NCI-H1930 (cell line): ENCODE measurements at regions not wholly inside any gene's neighbourhood (a gene's known extent, or its start where the extent isn't known, plus 50 kb on each side); places are given as distances from the start of the nearest gene placed in this dataset.

Source experiments
- DNase-seq, 2 experiments: peaks; one replicate each; lab custom pipeline; 2025; lab: John Stamatoyannopoulos, UW

DNA sequence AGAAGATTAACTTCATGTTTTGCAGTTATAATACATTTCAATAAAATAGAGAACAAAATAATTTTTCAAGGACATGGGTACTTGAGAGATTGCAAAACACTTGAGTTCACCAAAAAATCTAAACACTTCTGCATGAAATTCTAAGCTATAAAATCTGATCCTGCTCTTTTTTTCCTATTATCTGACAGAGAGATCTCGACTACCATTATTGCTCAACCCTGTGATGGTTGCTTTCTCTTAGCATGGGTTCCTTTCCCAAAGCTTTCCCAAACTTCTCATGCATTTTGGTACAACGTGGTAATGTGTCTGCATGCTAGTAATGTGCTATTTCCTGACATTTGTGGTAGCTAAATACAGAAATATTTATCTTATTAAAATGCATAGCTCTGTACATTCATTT is 1243.1 kb upstream of the ADGRB3 start:
- DNase-seq, result no peak

DNA sequence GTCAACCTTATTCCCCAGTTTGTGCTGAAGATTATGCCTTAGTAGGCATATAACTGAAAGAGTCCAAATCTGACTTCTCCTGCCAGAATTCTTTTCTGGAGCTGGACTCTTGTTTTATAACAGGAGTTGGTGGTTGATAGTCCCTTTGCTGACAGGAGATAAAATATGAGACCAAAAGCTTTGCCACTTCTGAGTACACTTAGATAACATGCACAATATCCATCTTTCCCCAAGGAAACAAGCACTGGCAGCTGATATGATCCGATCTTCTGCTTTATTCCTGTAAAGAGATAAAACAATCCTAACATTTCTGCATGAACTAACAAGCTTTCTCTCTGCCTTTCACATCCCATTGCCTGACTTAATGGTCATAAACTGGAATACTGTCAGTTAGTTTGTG is 1265.4 kb upstream of the ADGRB3 start:
- DNase-seq, result no peak

DNA sequence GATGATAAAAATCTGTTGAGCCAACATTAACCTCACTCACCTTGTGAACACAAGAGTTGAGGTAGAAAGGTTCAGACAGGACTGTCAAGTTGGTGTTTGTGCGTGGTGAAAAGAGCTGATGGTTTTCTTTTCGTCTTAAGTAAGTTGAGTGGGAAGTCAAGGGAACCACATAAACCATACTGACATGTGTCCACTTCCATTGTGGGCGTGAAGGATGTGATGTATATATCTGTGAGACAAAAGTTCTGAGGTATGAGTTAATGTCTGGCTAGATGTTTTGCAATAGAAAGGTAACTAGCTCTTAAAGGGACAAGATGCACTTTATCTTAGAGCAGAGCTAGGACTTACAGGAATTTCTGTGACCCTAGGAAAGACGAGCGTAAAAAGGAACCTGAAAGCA is 1272.1 kb upstream of the ADGRB3 start:
- no peak for DNase-seq

DNA sequence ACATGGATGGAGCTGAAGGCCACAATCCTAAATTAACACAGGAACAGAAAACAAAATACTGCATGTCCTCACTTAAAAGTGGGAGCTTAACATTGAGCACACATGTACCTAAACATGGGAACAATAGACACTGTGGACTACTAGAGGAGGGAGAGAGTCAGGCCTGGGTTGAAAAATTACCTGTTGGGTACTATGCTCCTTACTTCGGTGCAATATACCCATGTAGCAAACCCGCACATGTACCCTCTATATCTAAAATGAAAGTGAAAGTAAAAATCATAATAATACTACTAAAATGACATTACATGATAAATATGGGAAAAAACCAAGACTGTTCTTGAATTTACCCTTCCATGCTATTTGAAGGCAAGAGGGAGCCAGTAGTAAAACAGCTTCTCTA is 1273.8 kb upstream of the ADGRB3 start:
- no peak for DNase-seq

DNA sequence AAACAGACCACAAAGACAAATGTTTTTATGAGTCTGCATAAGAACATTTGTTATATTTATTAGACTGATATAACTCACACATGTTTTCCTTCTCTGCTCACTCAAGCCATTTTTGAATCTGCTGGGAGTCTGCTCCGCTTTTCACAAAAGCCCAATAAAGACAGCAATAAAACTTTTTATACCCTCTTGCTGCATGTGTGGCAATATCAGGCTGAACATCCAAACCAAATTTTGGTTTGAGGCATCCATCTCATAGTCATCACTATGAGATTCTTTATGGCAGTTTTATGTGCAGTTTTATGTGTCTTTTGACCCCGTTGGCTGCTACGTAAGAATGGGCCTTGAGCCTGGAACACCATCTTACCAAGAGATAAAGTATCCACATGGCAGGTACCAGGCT is 1276.8 kb upstream of the ADGRB3 start:
- no peak for DNase-seq

DNA sequence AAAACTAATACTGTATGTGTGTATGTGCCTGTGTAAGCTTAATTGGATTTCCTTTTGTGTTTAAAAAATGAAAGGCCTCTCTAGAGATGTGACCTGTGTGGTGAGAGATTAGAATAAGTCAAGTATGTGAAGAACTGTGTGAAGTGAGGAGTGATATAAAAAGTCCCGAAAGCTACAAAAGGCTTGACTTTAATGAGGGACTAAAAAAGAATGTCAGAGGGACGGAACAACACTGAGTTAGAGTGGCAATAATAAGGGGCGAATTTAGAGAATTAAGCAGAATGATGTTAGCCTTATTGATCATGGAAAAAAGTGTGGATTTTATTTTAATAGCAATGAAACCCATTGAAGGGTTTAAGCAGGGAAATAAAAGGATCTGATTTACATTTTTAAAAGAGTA is 1281.2 kb upstream of the ADGRB3 start:
- no peak for DNase-seq

DNA sequence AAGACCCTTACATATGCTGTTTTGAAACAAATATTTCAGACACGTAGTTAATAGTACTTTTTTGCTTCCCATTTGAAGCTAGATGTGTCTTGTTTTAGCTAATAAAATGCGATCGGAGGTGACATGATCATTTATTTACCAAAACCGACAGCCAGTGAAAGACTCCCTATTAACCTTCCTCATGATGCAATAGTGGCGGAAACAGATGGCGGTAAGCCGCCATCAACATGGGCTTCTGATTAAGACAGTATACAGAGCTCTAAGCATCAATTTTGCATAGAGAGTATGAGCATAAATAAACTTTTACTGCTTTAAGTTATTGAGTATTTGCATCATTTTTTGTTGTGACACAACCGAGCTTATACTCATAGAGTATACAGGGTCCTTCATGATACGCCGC is 1282.4 kb upstream of the ADGRB3 start:
- DNase-seq, result no peak

DNA sequence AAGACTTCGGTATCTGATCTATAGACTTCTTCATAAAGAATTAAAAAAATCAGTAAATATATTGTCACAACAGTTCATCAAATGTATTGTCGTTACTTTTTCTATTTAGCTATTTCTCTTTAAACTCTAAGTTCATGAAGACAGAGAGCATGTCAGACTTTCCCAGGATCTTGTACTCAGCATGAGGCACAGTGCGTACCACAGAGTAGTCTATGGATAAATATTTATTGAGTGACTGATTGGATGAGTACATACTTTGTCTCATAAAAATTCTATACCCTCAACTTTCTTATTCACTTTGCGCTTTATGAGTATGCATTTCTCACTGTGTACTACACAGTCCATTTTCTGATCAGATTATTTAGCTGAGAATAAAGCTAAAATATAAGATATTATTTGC is 1284.4 kb upstream of the ADGRB3 start:
- no peak for DNase-seq

DNA sequence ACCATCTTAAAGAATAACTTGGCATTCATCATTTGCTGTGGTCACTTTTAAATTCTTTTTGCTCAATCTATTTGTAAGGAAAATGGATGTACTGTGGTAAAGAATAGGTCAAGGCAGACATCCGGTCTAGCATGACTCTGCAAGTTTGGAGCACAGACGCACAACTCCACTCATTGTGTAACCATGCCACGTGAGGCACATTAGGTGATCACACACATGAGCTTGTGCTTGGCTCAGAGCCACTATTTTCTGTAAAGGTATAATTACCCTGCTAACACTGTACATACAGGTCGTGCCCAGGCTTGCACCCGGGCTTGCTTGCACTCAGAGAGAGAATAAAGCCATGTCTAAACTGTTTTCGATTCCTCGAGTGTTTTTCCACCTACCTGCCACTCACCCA is 1289.1 kb upstream of the ADGRB3 start:
- no peak for DNase-seq

DNA sequence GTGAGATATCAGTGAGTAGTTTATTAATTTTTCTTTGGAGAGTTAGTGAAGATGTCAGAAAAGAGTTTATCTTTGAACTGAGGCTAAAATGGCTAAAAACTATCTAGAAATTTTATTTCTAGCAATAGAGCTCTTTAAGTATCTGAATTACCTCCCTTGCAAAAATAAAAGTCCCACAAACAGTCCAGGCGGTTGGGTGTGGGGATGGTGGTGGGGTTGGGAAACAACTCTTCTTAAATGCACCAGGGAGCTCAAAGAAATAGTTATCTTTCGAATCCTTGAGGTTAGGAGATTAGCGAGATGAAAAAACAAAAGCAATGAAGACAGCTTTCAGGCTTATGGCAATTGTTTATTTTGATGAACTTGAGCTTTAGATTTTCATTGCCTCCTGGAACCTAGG is 1299.1 kb upstream of the ADGRB3 start:
- DNase-seq, result no peak

DNA sequence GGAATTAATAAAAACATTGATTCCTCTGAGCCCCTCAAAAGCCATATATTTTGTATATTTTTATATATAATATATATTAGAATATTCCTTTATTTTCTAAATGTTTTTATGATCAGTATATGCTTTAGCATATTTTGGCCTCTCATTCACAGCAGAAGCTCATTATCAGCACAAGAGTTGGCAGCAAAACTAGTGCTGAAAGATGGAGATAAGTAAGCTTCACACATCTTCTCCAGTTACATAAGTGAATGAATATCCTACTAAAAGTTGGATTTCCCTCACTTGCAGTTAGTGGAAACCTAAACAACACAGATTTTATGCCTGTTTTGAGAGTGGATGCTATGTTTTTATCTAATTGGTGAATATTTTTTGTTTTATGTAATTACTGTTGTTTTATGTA is 1303.8 kb upstream of the ADGRB3 start:
- no peak for DNase-seq

DNA sequence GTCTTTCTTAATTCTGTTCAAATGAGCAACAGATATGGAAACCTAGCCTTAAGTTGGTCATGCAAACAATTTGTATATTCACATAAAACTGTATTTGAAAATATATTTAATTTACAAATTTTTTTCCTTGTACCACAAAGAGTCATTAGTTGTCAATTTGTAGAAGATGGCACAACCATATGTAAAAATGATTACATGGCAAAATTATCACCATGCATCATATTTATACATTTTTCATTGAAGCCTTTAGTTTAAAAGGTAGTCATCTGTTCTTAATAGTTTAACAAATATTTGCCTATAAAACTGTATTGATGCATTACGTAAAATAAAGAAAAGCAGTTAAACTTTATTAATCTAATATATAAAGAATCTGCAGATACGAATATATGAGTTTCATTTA is 1306.8 kb upstream of the ADGRB3 start:
- no peak for DNase-seq

DNA sequence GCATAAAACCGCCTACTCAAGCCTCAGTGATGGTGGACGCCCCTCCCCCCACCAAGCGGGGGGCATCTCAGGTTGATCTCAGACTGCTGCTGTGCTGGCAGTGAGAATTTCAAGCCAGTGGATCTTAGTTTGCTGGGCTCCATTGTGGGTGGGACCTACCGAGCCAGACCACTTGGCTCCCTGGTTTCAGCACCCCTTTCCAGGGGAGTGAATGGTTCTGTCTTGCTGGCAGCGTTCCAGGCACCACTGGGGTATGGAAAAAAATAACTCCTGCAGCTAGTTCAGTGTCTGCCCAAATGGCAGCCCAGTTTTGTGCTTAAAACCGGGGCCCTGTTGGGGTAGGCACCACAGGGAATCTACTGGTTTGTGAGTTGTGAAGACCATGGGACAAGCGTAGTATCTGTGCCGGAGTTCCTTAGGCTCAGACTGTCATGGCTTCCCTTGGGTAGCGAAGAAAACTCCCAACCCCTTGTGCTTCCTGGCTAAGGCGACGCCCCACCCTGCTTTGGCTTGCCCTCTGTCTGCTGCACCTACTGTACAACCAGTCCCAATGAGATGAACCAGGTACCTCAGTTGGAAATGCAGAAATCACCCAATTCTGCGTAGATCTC is 1334.5 kb upstream of the ADGRB3 start:
- DNase-seq, result no peak

DNA sequence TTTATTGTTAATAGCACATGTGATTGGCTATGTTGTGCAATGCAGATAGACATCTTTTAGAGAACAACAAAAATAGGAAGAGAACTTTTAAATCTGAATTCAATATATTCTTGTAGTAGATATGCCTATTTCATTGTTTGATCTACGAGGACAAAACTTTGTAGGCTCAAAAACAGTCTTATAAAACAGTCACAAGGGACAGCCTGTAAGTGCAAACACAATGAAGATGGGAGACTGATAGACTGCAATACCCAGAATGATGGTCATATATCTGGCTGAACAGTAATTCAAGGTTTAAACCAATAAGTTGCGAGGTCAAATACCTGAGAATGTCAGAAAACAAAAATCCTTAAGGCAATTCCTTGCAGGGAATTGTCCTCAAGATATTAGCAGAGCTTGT is 1342.9 kb upstream of the ADGRB3 start:
- DNase-seq, result no peak

DNA sequence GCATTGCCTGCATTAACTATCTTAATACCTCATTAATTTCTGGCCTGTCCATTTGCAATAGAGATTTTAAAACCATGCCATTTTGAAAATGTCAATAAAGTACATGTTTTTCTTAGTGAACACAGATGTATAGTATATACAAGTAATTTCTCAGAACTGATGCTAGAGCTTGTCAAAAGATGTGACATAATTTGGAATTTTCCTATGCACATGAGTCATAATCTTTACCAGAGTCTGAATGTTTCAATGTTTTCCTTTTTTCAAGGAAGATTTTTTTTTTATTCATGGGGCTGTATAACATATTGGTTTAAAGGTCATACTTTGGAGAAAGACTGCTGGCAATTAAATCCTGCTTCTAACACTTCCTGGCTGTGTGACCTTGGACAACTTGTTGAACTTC is 1347.5 kb upstream of the ADGRB3 start:
- DNase-seq, result no peak

DNA sequence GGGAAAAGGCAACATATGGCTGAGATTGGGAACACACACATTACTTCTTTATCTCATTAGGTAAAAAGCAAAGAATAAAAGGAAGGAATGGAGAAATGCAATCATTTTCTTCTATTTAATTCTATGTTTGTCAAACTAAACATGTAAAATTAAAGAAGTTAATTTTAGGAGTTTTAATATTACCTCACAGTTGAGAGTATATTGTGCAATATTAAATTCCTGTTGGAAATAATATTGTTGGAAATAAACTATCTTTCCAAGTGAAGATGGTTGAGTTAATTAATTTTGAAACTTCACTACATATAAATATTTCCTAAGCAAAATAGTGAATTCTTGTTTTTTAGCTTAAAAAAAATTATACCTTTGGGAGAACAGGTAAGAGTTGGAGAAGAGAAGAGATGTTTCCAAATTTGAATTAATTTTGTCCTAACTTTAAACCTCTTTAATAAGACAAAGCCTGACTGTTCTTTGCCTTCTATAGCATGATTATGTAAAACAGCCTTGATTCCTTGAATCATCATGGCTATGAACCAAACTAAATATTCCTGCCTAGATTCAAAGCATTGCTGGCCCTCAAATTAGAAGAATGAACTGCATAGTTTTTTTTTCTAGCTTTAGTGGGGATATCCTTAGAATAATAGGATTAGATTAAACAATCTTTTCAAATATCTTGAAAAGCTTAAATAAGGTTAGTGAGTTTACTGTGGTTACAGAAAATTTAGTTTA is 1349.1 kb upstream of the ADGRB3 start:
- DNase-seq, result no peak

DNA sequence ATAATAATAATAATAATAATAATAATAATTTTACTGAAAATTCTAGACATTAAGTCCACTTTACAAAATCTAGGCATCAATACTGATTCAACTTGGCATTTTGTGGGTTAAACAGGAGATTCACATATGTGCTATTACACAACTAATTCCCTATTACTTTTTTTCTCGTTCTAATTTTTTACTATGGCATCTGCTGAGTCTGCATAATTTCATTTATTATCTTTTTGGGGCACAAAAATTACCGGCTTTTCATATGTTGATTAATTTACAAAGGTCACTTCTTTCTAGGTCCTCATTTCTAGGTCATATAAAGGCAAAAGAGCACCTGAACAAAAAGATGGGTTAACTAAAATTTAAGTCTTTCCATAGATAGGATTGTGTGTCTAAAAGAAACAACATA is 1357.8 kb upstream of the ADGRB3 start:
- DNase-seq, result no peak

DNA sequence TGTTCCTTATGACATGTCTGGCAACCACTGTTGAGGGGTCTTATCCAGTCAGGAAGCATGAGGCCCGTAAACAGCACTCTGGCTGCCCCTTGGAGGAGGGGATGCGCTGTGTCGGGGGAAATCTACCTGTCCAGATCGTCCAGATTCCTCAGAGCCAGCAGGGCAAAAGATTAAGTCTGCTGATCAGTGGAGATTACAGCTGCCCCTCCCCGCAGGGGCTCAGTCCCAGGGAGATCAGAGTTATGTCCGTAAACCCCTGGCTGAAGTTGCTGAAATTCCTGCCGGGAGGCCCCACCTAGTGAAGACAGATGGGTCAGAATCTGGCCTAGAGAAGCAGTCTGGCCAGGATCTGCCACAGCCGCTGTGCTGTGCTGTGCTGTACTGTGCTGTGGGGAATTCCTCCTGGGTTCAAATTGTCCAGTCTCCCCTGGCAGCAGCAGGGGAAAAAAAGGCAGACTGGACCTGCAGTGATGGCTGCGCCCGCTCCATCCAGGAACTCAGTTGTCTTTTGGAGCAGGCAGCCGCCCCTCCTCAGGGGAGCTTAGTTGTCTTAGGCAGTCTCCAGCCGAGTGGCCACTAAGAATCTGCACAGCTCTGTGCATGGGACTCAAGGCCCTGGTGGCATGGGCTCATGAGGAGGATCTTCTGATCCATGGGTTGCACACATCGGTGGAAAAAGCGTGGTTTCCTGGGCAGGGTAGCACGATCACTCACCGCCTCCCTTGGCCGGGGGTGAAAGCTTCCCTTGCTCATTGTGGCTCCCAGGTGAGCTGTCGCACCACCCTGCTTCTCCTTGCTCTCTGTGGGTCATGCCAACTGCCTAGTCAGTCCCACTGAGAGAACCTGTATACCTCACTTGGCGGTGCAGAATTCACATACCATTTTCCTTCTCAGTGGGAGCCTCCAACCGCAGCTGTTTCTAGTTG is 1368.8 kb upstream of the ADGRB3 start:
- DNase-seq, result no peak

DNA sequence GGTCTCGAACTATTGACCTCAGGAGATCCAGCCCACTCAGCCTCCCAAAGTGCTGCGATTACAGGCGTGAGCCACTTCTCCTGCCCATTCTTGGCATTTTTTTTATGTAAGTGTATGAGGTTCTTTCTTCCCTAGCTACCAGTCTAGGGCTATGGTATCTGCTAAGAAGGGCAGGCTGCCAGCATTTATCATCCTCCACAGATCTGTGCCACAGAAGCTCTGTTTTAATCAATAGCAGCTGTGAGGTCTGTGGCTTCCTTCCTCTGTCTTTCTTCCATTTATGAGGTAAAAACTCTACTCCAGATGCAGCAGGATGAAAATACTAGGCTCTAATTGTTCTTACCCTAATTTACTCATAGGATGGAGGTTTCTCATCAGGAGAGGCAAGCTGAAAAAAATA is 1382.4 kb upstream of the ADGRB3 start:
- DNase-seq, result no peak

DNA sequence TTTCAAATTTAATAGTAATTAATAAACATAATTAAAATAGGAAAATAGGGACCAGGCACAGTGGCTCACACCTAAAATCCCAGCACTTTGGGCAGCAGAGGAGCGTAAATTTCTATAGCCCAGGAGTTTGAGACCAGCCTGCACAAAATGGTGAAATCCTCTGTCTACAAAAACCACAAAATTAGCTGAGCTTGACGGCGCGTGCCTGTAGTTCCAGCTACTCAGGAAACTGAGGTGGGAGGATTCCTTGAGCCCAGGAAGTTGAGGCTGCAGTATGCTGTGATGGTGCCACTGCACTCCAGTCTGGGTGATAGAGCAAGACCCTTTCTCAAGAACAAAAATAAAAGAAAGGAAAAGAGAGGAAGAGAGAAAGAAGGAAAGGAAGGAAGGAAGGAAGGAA is 1387.0 kb upstream of the ADGRB3 start:
- no peak for DNase-seq

DNA sequence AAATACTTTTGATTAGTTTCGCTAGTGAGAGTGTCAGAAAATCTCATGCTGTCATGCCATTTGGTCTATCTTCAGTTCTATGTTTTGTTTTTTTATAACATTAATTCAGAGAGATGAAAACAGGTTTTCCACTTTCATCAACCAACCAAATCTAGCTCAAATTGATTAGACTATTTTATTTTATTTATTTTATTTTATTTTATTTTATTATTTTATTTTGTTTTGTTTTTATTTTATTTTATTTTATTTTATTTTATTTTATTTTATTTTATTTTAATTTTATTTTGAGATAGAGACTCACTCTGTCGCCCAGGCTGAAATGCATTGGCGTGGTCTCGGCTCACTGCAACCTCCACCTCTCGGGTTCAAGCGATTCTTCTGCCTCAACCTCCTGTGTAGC is 1391.0 kb upstream of the ADGRB3 start:
- DNase-seq, result no peak

DNA sequence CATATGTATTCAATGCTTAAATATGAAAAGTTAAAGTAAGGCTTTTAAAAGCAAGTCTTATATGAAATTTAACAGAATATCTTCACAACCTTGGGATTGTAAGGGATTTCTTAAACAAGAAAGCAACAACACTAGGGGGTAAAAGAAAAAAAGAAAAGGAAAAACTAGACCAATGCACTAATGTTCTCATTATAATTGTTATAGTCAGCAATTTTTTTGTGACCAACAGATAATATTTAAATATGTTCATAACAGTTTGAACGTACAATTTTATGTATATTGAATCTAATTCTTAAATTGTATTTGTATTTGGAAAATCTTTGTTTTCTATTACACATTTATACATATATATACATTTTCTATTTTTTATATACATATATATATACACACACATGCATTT is 1397.8 kb upstream of the ADGRB3 start:
- no peak for DNase-seq

DNA sequence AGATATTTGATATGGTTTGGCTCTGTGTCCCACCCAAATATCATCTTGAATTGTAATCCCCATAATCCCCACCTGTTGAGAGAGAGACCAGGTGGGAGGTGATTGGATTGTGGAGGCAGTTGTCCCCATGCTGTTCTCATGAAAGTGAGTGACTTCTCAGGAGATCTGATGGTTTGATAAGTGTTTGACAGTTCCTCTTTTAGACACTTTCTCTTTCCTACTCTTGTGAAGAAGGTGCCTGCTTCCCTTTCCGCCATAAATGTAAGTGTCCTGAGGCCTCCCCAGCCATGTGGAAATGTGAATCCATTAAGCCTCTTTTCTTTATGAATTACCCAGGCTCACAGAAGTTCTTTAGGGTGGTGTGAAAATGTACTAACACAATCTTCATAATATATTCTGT is 1404.0 kb upstream of the ADGRB3 start:
- DNase-seq, result no peak
